HepG2 (cell line): ENCODE measurements at regions not wholly inside any gene's neighbourhood (a gene's known extent, or its start where the extent isn't known, plus 50 kb on each side); places are given as distances from the start of the nearest gene placed in this dataset.

Experiments used
- ATAC-seq: fragments of 200-7000 bp; cut with Tn5 transposase; 3 replicates; pipeline ENCODE4 v1.9.1; 2020; ENCODE audit warnings: mild to moderate bottlenecking, moderate library complexity
- BruUV-seq: library from RNA; stranded (reverse); fragments of 400-500 nt; replicated peaks from 2 replicates; lab custom pipeline; 2021; lab: Mats Ljungman, UMichigan
- CTCF ChIA-PET: fragments of 300-600 bp; formaldehyde crosslinking; extraction: SDS; loops from one replicate; lab custom pipeline; 2021; ENCODE audit warnings: low total read pairs, inconsistent platforms, low intra/inter-chr PET ratio; lab: Yijun Ruan, JAX
- POLR2A ChIA-PET: fragments of 350-600 bp; sonication (Branson Sonifier 250); formaldehyde crosslinking; loops from one replicate; lab custom pipeline; 2020; ENCODE audit warnings: antibody characterized with exemption, inconsistent platforms; lab: Yijun Ruan, JAX
- DNase-seq: peaks from one replicate; pipeline ENCODE4 v3.0.0-alpha.2; 2015; ENCODE audit warnings: low spot score
- FAIRE-seq: peaks from 3 replicates; lab custom pipeline; 2011; peaks lifted over from hg19 to GRCh38; lab: Jason Lieb, UNC
- H2AFZ ChIP-seq: one replicate; pipeline ENCODE4 v1.6.1; 2011; ENCODE audit warnings: low read length, inconsistent platforms
- H3K27ac ChIP-seq: fragments of 300-600 bp; 3 replicates; pipeline ENCODE4 v1.8.0; 2011; ENCODE audit warnings: mixed run types, mild to moderate bottlenecking, mixed read lengths, low read length, inconsistent platforms; ENCODE audit not compliant: insufficient read depth; ENCODE audit errors: extremely low read length
- H3K27me3 ChIP-seq, 2 experiments: fragments of 200-600 bp in 1 of 2; 2 replicates in 1 of 2; 3 replicates in 1 of 2; pipeline versions ENCODE4 v1.6.0 to v1.8.0; 2011; ENCODE audit warnings: low read length in 2 of 2, mild to moderate bottlenecking in 2 of 2, moderate library complexity in 2 of 2, inconsistent platforms in 1 of 2; ENCODE audit not compliant: insufficient read depth in 2 of 2, control insufficient read depth in 1 of 2
- H3K36me3 ChIP-seq, 2 experiments: fragments of 200-600 bp in 1 of 2; replicated peaks in 1 of 2; 2 replicates in 1 of 2; 3 replicates in 1 of 2; pipeline versions ENCODE4 v1.5.1 to v1.8.0; 2011; ENCODE audit warnings: low read length in 2 of 2, inconsistent platforms in 1 of 2; ENCODE audit not compliant: insufficient read depth in 2 of 2, control insufficient read depth in 1 of 2
- H3K4me1 ChIP-seq: 2 replicates; pipeline ENCODE4 v1.5.1; 2012; ENCODE audit warnings: low read length, inconsistent platforms; ENCODE audit not compliant: insufficient read depth
- H3K4me2 ChIP-seq: 2 replicates; pipeline ENCODE4 v1.6.0; 2011; ENCODE audit warnings: low read depth, low read length, inconsistent platforms
- H3K4me3 ChIP-seq, 3 experiments: fragments of 200-600 bp in 1 of 3; sonication (generic), shearing (Covaris generic) in 1 of 3; replicated peaks in 1 of 3; 2 replicates each; pipeline ENCODE4 v1.5.1; 2011 to 2016; ENCODE audit warnings: low read length in 3 of 3, inconsistent platforms in 2 of 3, low read depth in 2 of 3, mild to moderate bottlenecking in 2 of 3, control low read depth in 1 of 3, mixed read lengths in 1 of 3; ENCODE audit not compliant: insufficient read depth in 1 of 3
- H3K79me2 ChIP-seq: one replicate; pipeline ENCODE4 v1.6.1; 2011; ENCODE audit warnings: low read length, inconsistent platforms; ENCODE audit not compliant: insufficient read depth
- H3K9ac ChIP-seq: 2 replicates; pipeline ENCODE4 v1.6.0; 2011; ENCODE audit warnings: mild to moderate bottlenecking, low read depth, low read length, inconsistent platforms; ENCODE audit not compliant: insufficient read depth
- H3K9me3 ChIP-seq: 2 replicates; pipeline ENCODE4 v1.5.1; 2012; ENCODE audit warnings: mild to moderate bottlenecking, low read length
- H4K20me1 ChIP-seq: 2 replicates; pipeline ENCODE4 v1.6.0; 2011; ENCODE audit warnings: inconsistent platforms, mild to moderate bottlenecking, low read length, moderate library complexity; ENCODE audit not compliant: insufficient read depth
- TIGD3 ChIP-seq: sonication (generic); formaldehyde crosslinking; IDR thresholded peaks from 2 replicates; pipeline ENCODE4 v1.5.1; 2020; ENCODE audit warnings: mild to moderate bottlenecking, missing genetic modification reagents, borderline replicate concordance
- ZNF205 ChIP-seq: IDR thresholded peaks from 2 replicates; pipeline ENCODE4 v1.6.1; 2018; ENCODE audit warnings: missing biosample characterization, missing genetic modification reagents
- ZNF609 ChIP-seq: sonication (generic); formaldehyde crosslinking; IDR thresholded peaks from 2 replicates; pipeline ENCODE4 v1.4.0; 2020; ENCODE audit warnings: mild to moderate bottlenecking, missing genetic modification reagents, borderline replicate concordance
- WGBS: methylation state at CpG from one replicate; pipeline ENCODE4 v1.1.6; 2017; ENCODE audit warnings: low lambda C conversion rate; 5-methylcytosine and 5-hydroxymethylcytosine counted together
- in situ Hi-C: cut with HindIII; loops from 2 replicates; pipeline ENCODE4 v1.10.0; 2017; ENCODE audit warnings: low pct_unique_long_range_greater_than_20kb; ENCODE audit not compliant: extremely low pct_ligation_motif_present
- intact Hi-C: fragments of 100-400 bp; cut with micrococcal nuclease; formaldehyde crosslinking; loops from one replicate; pipeline ENCODE4 v1.10.0; 2022; ENCODE audit not compliant: unreplicated experiment

GRCh38 chr18:76209597-76209996 is 285.4 kb downstream of the ZNF516 start:
- in situ Hi-C loops: no loop called here
- POLR2A ChIA-PET: no interaction called here
- no peaks in the 10 kb centered on the region for H4K20me1 ChIP-seq
- H3K4me2 ChIP-seq: no peak overlapping the region
- no peaks in the 10 kb centered on the region for H3K9me3 ChIP-seq
- FAIRE-seq (no peak), DNase-seq (no peak), ATAC-seq (no peak)
- intact Hi-C loops: no loop called here
- CTCF ChIA-PET: no interaction called here
- no peak overlapping the region for H2AFZ ChIP-seq
- no TSS peak for BruUV-seq
- WGBS: 4% methylated on average over 7 of the region's 7 CpGs
- H3K9ac ChIP-seq: no peak overlapping the region
- H3K27me3 ChIP-seq: peaks cover 3 to 41% of the 10 kb centered on the region in 2 experiments; a peak in 4 of 5 replicates
- H3K79me2 ChIP-seq: no peaks in the 10 kb centered on the region
- H3K27ac ChIP-seq: no peak overlapping the region
- TF ChIP-seq ZNF609 (CRISPR knock-in tag): no peak
- no peak for TF ChIP-seq ZNF205 (CRISPR knock-in tag)
- no peak for TF ChIP-seq TIGD3 (CRISPR knock-in tag)
- H3K36me3 ChIP-seq: no peaks in the 10 kb centered on the region
- H3K4me1 ChIP-seq: no peaks in the 10 kb centered on the region
- H3K4me3 ChIP-seq: no peak overlapping the region
